Pancreas (tissue), 10 donors: ENCODE measurements at regions not wholly inside any gene's neighbourhood (a gene's known extent, or its start where the extent isn't known, plus 50 kb on each side); places are given as distances from the start of the nearest gene placed in this dataset.

Experiments
- ATAC-seq, 4 donors: fragments of 200-7000 bp; cut with Tn5 transposase; one replicate each; pipeline versions ENCODE4 v1.8.0 to v1.9.1; 2020; ENCODE audit warnings: mild to moderate bottlenecking in 4 of 4, moderate library complexity in 4 of 4
- DNase-seq, 6 donors: peaks; one replicate each; pipeline ENCODE4 v3.0.0-alpha.2; 2020
- FAIRE-seq: peaks from 2 replicates; lab custom pipeline; 2012; peaks lifted over from hg19 to GRCh38; lab: Jason Lieb, UNC
- H3K27ac ChIP-seq, 4 donors: fragments of 200-600 bp; sonication (generic); 1 replicate in 3 of 4; 2 replicates in 1 of 4; pipeline versions ENCODE4 v1.5.0 to v1.8.0; 2020
- H3K27me3 ChIP-seq, 4 donors: fragments of 200-600 bp; one replicate each; pipeline ENCODE4 v1.8.0; 2021
- H3K36me3 ChIP-seq, 3 donors: fragments of 200-600 bp; sonication (generic) in 1 of 3; one replicate each; pipeline versions ENCODE4 v1.5.0 to v1.8.0; 2020 to 2021
- H3K4me1 ChIP-seq, 3 donors: fragments of 200-600 bp; one replicate each; pipeline ENCODE4 v1.8.0; 2021
- H3K4me3 ChIP-seq, 4 donors: fragments of 200-600 bp; sonication (generic) in 2 of 4; one replicate each; pipeline versions ENCODE4 v1.5.0 to v1.8.0; 2020 to 2021
- H3K9me3 ChIP-seq, 4 donors: fragments of 200-600 bp; one replicate each; pipeline ENCODE4 v1.8.0; 2021
- CTCF ChIP-seq, 4 donors: fragments of 200-600 bp; sonication (generic) in 3 of 4; IDR thresholded peaks; one replicate each; pipeline versions ENCODE4 v1.5.0 to v1.8.0; 2021; ENCODE audit warnings: antibody characterized with exemption in 4 of 4
- WGBS, 2 donors: extraction: QIAGEN DNeasy Blood & Tissue Kit; methylation state at CpG; one replicate each; pipeline ENCODE4 v1.1.7; 2013; 5-methylcytosine and 5-hydroxymethylcytosine counted together
- intact Hi-C, 3 donors: fragments of 100-400 bp; cut with DNase I; formaldehyde crosslinking; loops; one replicate each; pipeline versions ENCODE4 v1.11.1 to v1.14.2; 2022
- donor health status: healthy with polysubstance abuse.
- donor health status: DM: no; HTN: no; CAD: no; lungs with moderate emphysema.
- donor health status: DM: no; HTN: no; CAD: no.
- donor health status: control.
- donor health status: control.
- donor health status: Bipolar disorder and iron deficiency.
- donor health status: DM: yes; HTN: yes; CAD: no.
- donor health status: DM: no; HTN: no; CAD: no.
- donor health status: DM: no; HTN: no; CAD: no.
- donor health status: DM: yes; HTN: yes; CAD: no.

- ATAC-seq (no peak), DNase-seq (no peak), FAIRE-seq (no peak)
- no peaks in the 10 kb centered on the region for H3K4me1 ChIP-seq
- H3K9me3 ChIP-seq = no peaks in the 10 kb centered on the region
- intact Hi-C loops = no loop called here
- H3K27ac ChIP-seq = no peak overlapping the region
- no peaks in the 10 kb centered on the region for H3K36me3 ChIP-seq
- no peak for TF ChIP-seq CTCF (IDR thresholded peaks at IDR 0.05)
- no peaks in the 10 kb centered on the region for H3K27me3 ChIP-seq
- WGBS, 2 donors = 91 to 97% methylated on average over 1 of the region's 1 CpG
- H3K4me3 ChIP-seq = no peak overlapping the region
These were observed 139.2 kb upstream of the VRK2 start for GRCh38 chr2:57907411-57907810.

GRCh38 chr2:57908736-57909161 lies 137.9 kb upstream of the VRK2 start:
- no peak overlapping the region for H3K27ac ChIP-seq
- H3K36me3 ChIP-seq = no peaks in the 10 kb centered on the region
- intact Hi-C loops = no loop called here
- DNase-seq (no peak), FAIRE-seq (no peak), ATAC-seq (no peak)
- H3K27me3 ChIP-seq = no peaks in the 10 kb centered on the region
- 47 to 58% methylated on average over 2 of the region's 2 CpGs for WGBS, 2 donors
- no peak for TF ChIP-seq CTCF (IDR thresholded peaks at IDR 0.05)
- no peaks in the 10 kb centered on the region for H3K9me3 ChIP-seq
- H3K4me1 ChIP-seq = no peaks in the 10 kb centered on the region
- no peak overlapping the region for H3K4me3 ChIP-seq

GRCh38 chr2:57918126-57918525 lies 128.5 kb upstream of the VRK2 start:
- Histone ChIP-seq H3K36me3 (no peaks in the 10 kb centered on the region), H3K27ac (no peak overlapping the region), H3K4me1 (no peaks in the 10 kb centered on the region), H3K9me3 (no peaks in the 10 kb centered on the region), H3K4me3 (no peak overlapping the region), H3K27me3 (no peaks in the 10 kb centered on the region)
- DNase-seq (no peak), FAIRE-seq (no peak), ATAC-seq (no peak)
- TF ChIP-seq CTCF (IDR thresholded peaks at IDR 0.05) = no peak
- intact Hi-C loops = no loop called here
- WGBS, 2 donors = 88 to 100% methylated on average over 1 of the region's 1 CpG

- Histone ChIP-seq H3K27me3 (no peaks in the 10 kb centered on the region), H3K4me3 (no peak overlapping the region), H3K27ac (no peak overlapping the region), H3K9me3 (no peaks in the 10 kb centered on the region), H3K4me1 (no peaks in the 10 kb centered on the region), H3K36me3 (no peaks in the 10 kb centered on the region)
- DNase-seq (no peak), FAIRE-seq (no peak), ATAC-seq (no peak)
- TF ChIP-seq CTCF (IDR thresholded peaks at IDR 0.05) = no peak
- intact Hi-C loops = no loop called here
- WGBS, 2 donors = 76 to 78% methylated on average over 5 of the region's 5 CpGs
These were observed 126.2 kb upstream of the VRK2 start for GRCh38 chr2:57920342-57920939.

- DNase-seq (no peak), ATAC-seq (no peak), FAIRE-seq (no peak)
- no peak overlapping the region for H3K4me3 ChIP-seq
- H3K27ac ChIP-seq = no peak overlapping the region
- H3K4me1 ChIP-seq = no peaks in the 10 kb centered on the region
- H3K27me3 ChIP-seq = no peaks in the 10 kb centered on the region
- no peak for TF ChIP-seq CTCF (IDR thresholded peaks at IDR 0.05)
- intact Hi-C loops = no loop called here
- no peaks in the 10 kb centered on the region for H3K9me3 ChIP-seq
- no peaks in the 10 kb centered on the region for H3K36me3 ChIP-seq
These were observed 111.9 kb upstream of the VRK2 start for GRCh38 chr2:57934659-57935058.
